Esophagus (tissue), 2 donors: ENCODE measurements at regions not wholly inside any gene's neighbourhood (a gene's known extent, or its start where the extent isn't known, plus 50 kb on each side); places are given as distances from the start of the nearest gene placed in this dataset.

ENCODE experiments used
- H3K27ac ChIP-seq, 2 donors: one replicate each; pipeline ENCODE4 v1.5.1; 2013; ENCODE audit warnings: low read depth in 2 of 2, mild to moderate bottlenecking in 2 of 2, inconsistent platforms in 1 of 2, low read length in 1 of 2, moderate library complexity in 1 of 2
- H3K27me3 ChIP-seq, 2 donors: one replicate each; pipeline ENCODE4 v1.6.1; 2013; ENCODE audit warnings: low read length in 2 of 2, control low read depth in 1 of 2, mild to moderate bottlenecking in 1 of 2; ENCODE audit not compliant: insufficient read depth in 2 of 2, control insufficient read depth in 1 of 2
- H3K36me3 ChIP-seq, 2 donors: one replicate each; pipeline ENCODE4 v1.6.1; 2013; ENCODE audit warnings: low read length in 1 of 2; ENCODE audit not compliant: control insufficient read depth in 2 of 2, insufficient read depth in 2 of 2
- H3K4me1 ChIP-seq, 2 donors: one replicate each; pipeline ENCODE4 v1.6.1; 2013; ENCODE audit warnings: low read length in 1 of 2; ENCODE audit not compliant: control insufficient read depth in 2 of 2, insufficient read depth in 2 of 2
- H3K4me3 ChIP-seq, 2 donors: one replicate each; pipeline ENCODE4 v1.5.1; 2013; ENCODE audit warnings: low read length in 2 of 2, mild to moderate bottlenecking in 2 of 2, low read depth in 1 of 2, moderate library complexity in 1 of 2
- H3K9me3 ChIP-seq, 2 donors: one replicate each; pipeline ENCODE4 v1.6.1; 2013; ENCODE audit warnings: mild to moderate bottlenecking in 2 of 2, low read depth in 1 of 2, low read length in 1 of 2, moderate library complexity in 1 of 2; ENCODE audit not compliant: control insufficient read depth in 2 of 2, insufficient read depth in 1 of 2
- WGBS, 2 donors: extraction: QIAGEN DNeasy Blood & Tissue Kit; methylation state at CpG; one replicate each; pipeline ENCODE4 v1.1.7; 2013; 5-methylcytosine and 5-hydroxymethylcytosine counted together
- donor health status: healthy with polysubstance abuse.
- donor health status: Bipolar disorder and iron deficiency.

- Histone ChIP-seq H3K9me3 (no peaks in the 10 kb centered on the region), H3K27me3 (no peaks in the 10 kb centered on the region), H3K36me3 (no peaks in the 10 kb centered on the region), H3K27ac (no peak overlapping the region), H3K4me3 (no peak overlapping the region), H3K4me1 (no peaks in the 10 kb centered on the region)
- WGBS, 2 donors = 58 to 68% methylated on average over 1 of the region's 1 CpG
Observed at GRCh38 chr1:221018414-221018813, 139.2 kb downstream of the HLX start.

GRCh38 chr1:221022331-221022730 is 143.1 kb downstream of the HLX start:
- Histone ChIP-seq H3K27me3 (no peaks in the 10 kb centered on the region), H3K27ac (no peak overlapping the region), H3K36me3 (no peaks in the 10 kb centered on the region), H3K4me3 (no peak overlapping the region), H3K4me1 (no peaks in the 10 kb centered on the region), H3K9me3 (no peaks in the 10 kb centered on the region)
- WGBS, 2 donors = 73 to 76% methylated on average over 3 of the region's 3 CpGs

DNA sequence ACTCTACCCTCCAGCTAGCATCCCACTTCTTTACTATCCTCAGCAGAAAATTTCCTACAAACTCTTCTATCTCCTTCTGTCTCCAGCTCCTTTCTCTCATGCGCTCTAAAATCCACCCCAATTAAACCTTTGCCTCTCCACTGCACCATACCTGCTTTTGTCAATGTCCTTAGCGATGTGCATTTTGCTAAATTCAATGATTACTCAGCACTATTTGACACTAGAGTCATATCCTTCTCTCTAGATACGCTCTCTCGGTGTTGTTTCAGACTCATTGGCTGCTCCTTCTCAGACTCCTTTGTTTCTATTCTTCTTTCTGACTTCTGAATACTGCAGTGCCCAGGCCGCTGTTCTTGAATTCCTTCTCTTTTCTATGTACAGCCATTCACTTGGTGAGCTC is 144.2 kb downstream of the HLX start:
- H3K4me1 ChIP-seq = no peaks in the 10 kb centered on the region
- no peak overlapping the region for H3K4me3 ChIP-seq
- WGBS, 2 donors = 88 to 92% methylated on average over 5 of the region's 5 CpGs
- no peaks in the 10 kb centered on the region for H3K27me3 ChIP-seq
- no peaks in the 10 kb centered on the region for H3K9me3 ChIP-seq
- H3K36me3 ChIP-seq = no peaks in the 10 kb centered on the region
- no peak overlapping the region for H3K27ac ChIP-seq

DNA sequence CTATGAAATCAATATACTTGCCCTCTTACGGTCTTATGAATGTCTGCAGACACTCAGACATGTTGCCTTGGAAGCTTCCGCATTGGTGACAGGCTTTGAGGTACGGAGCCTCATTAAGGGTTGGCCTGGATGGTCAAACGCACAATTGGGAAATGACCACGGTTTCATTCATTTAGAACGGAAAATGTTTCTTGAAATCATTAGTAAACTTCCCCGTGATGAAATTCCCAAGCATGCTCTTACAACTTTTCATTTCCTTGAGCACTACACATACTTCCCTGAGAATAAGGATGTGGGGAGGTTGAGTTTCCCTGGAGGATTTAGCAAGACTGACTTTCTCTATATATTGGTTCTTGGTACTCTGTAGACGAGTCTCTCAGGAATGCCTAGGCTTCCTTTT is 146.3 kb downstream of the HLX start:
- Histone ChIP-seq H3K4me3 (no peak overlapping the region), H3K36me3 (no peaks in the 10 kb centered on the region), H3K9me3 (no peaks in the 10 kb centered on the region), H3K4me1 (no peaks in the 10 kb centered on the region), H3K27me3 (no peaks in the 10 kb centered on the region), H3K27ac (no peak overlapping the region)
- 84 to 86% methylated on average over 8 of the region's 8 CpGs for WGBS, 2 donors

GRCh38 chr1:221025956-221026355 is 146.7 kb downstream of the HLX start:
- H3K27me3 ChIP-seq = no peaks in the 10 kb centered on the region
- no peak overlapping the region for H3K4me3 ChIP-seq
- no peaks in the 10 kb centered on the region for H3K9me3 ChIP-seq
- no peak overlapping the region for H3K27ac ChIP-seq
- 58 to 67% methylated on average over 4 of the region's 4 CpGs for WGBS, 2 donors
- no peaks in the 10 kb centered on the region for H3K36me3 ChIP-seq
- H3K4me1 ChIP-seq = no peaks in the 10 kb centered on the region

DNA sequence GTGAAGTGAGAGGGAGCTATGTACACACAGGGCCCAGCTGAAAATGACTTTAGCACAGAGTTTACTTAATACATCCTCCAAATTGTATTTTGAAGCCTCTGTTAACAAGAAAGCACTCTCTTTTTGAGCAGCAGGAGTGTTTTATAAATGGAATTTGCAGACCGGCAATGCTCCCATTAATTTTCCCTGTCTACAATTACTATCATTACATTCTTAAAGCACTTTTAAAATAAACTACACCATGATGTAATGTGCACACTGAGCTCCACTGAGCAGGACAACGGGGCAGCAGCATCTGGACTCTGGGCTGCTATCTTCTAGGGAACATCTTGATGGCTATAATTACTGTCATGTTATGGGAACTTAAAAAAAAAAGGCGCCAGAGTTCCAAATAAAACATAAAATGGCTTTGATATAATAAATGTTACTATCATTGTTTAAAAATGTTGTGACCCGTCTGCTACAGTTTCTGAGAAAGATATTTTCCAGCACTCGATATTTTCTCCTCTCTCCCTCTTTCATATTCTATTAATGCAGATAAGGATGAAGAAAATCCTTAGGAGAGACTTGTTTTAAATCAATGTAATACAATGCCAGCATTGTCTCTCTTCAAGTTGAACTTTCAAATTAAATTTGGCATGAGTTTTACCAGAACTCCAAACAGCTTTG is 150.9 kb downstream of the HLX start:
- WGBS, 2 donors = 49 to 54% methylated on average over 5 of the region's 5 CpGs

DNA sequence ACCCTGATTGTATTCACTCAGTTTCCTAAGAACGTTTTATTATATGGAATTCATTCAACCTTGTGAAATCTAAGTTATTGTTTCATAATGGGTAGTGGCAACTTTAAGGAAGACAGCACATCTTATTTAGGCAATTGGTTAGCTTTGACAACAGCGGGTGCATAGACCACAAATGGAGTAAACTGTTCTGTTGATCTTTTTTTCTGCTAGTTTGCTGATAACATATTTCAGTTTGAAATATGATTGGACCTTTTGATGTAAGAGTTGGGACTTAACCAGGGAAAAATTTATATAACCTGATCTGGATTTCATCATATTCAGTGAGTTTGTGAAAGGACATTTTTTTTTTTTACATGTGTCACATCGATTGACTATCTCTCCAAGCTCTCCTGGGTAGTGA is 151.7 kb downstream of the HLX start:
- H3K4me1 ChIP-seq = no peaks in the 10 kb centered on the region
- no peaks in the 10 kb centered on the region for H3K9me3 ChIP-seq
- WGBS, 2 donors = 73 to 75% methylated on average over 3 of the region's 3 CpGs
- no peaks in the 10 kb centered on the region for H3K36me3 ChIP-seq
- H3K27ac ChIP-seq = no peak overlapping the region
- no peaks in the 10 kb centered on the region for H3K27me3 ChIP-seq
- H3K4me3 ChIP-seq = no peak overlapping the region

More for the DNA sequence above, 150.9 kb downstream of the HLX start:
- Histone ChIP-seq H3K27ac (no peak overlapping the region), H3K4me3 (no peak overlapping the region), H3K4me1 (no peaks in the 10 kb centered on the region), H3K27me3 (no peaks in the 10 kb centered on the region), H3K36me3 (no peaks in the 10 kb centered on the region), H3K9me3 (no peaks in the 10 kb centered on the region)

GRCh38 chr1:221031458-221032203 is 152.4 kb downstream of the HLX start:
- Histone ChIP-seq H3K4me3 (no peak overlapping the region), H3K27me3 (no peaks in the 10 kb centered on the region), H3K9me3 (no peaks in the 10 kb centered on the region), H3K36me3 (no peaks in the 10 kb centered on the region), H3K4me1 (no peaks in the 10 kb centered on the region), H3K27ac (no peak overlapping the region)
- 80 to 82% methylated on average over 3 of the region's 3 CpGs for WGBS, 2 donors

GRCh38 chr1:221032204-221032585 is 153.0 kb downstream of the HLX start:
- Histone ChIP-seq H3K36me3 (no peaks in the 10 kb centered on the region), H3K4me3 (no peak overlapping the region), H3K27ac (no peak overlapping the region), H3K4me1 (no peaks in the 10 kb centered on the region), H3K27me3 (no peaks in the 10 kb centered on the region), H3K9me3 (no peaks in the 10 kb centered on the region)
